ENCODE measurements at regions not wholly inside any gene's neighbourhood (a gene's known extent, or its start where the extent isn't known, plus 50 kb on each side); places are given as distances from the start of the nearest gene placed in this dataset.

DNA sequence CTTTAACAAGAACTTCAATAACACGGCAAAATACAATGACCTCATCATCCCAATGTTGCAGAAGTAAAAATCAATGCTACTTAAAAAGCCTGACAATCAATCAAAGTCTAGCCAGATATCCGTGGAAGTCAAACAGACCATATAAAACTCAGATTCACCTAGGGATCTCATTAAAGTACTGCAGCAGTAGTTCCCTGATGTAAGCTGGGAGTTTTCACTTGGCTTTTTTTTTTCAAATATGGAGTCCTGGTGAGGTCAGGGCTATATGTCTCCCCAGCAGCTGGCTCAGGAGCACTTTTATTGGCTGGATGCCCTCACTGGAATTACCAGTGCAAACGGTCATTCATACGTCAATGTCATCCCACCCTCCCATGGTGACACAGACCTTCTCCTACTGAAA, 220.6 kb upstream of the SLC30A5 start:
- no peak for TF ChIP-seq CTCF (IDR thresholded peaks at IDR 0.05; ENCODE audit: borderline replicate concordance, control extremely low read depth, extremely low read depth, insufficient read depth, missing control alignments)
- in situ Hi-C loops (cut with MboI; ENCODE audit: low sequenced_read_pairs, unreplicated experiment) = no loop called here
- DNase-seq (ENCODE audit: low spot score) = no peak

DNA sequence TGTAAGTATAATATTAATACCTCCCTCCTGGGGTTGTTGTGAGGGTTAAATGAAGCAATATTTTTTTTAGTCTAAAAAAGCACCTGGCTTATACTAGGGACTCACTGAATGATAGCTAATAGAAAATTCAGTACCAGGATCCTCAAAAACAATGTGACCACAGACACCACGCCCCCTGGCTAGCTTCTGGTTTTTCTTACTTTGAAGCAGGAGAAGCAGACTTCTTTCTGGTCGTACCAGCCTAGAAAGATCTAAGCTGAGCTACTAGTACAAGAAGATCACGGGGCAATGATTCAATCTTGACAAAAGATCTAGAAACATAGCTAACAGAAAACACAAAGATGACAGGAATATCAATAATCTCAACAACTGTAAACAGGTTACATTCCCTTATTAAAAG, 218.5 kb upstream of the SLC30A5 start:
- in situ Hi-C loops (cut with MboI; ENCODE audit: low sequenced_read_pairs, unreplicated experiment) = no loop called here
- TF ChIP-seq CTCF (IDR thresholded peaks at IDR 0.05; ENCODE audit: borderline replicate concordance, control extremely low read depth, extremely low read depth, insufficient read depth, missing control alignments) = no peak
- DNase-seq (ENCODE audit: low spot score) = no peak

- DNase-seq (ENCODE audit: low spot score) = no peak
- in situ Hi-C loops (cut with MboI; ENCODE audit: low sequenced_read_pairs, unreplicated experiment) = no loop called here
- no peak for TF ChIP-seq CTCF (IDR thresholded peaks at IDR 0.05; ENCODE audit: borderline replicate concordance, control extremely low read depth, extremely low read depth, insufficient read depth, missing control alignments)
These were observed 210.4 kb upstream of the SLC30A5 start for GRCh38 chr5:68883436-68883835.

- in situ Hi-C loops (cut with MboI; ENCODE audit: low sequenced_read_pairs, unreplicated experiment) = no loop called here
- TF ChIP-seq CTCF (IDR thresholded peaks at IDR 0.05; ENCODE audit: borderline replicate concordance, control extremely low read depth, extremely low read depth, insufficient read depth, missing control alignments) = no peak
- DNase-seq (ENCODE audit: low spot score) = no peak
These were observed 209.6 kb upstream of the SLC30A5 start for GRCh38 chr5:68884144-68884754.

- TF ChIP-seq CTCF (IDR thresholded peaks at IDR 0.05; ENCODE audit: borderline replicate concordance, control extremely low read depth, extremely low read depth, insufficient read depth, missing control alignments) = no peak
- DNase-seq (ENCODE audit: low spot score) = peak; percentile 18
- in situ Hi-C loops (cut with MboI; ENCODE audit: low sequenced_read_pairs, unreplicated experiment) = no loop called here
These were observed 208.9 kb upstream of the SLC30A5 start for GRCh38 chr5:68884883-68885282.

DNA sequence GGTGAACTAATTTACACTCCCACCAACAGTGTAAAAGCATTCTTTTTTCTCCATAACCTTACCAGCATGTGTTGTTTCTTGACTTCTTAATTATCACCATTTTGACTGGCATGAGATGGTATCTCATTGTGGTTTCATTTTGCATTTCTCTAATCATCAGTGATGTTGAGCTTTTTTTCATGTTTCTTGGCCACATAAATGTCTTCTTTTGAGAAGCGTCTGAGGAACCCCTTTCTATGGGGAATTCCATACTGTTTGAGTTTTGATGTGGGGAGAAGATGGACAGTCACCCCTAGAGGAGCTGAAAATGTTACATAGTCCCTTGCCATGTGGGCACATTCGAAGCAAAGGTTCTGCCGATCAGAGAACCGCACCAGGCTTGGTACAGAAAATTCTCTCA, 207.0 kb upstream of the SLC30A5 start:
- in situ Hi-C loops (cut with MboI; ENCODE audit: low sequenced_read_pairs, unreplicated experiment) = no loop called here
- no peak for TF ChIP-seq CTCF (IDR thresholded peaks at IDR 0.05; ENCODE audit: borderline replicate concordance, control extremely low read depth, extremely low read depth, insufficient read depth, missing control alignments)
- DNase-seq (ENCODE audit: low spot score) = no peak

Data from GM13976 (cell line).